ENCODE measurements at regions not wholly inside any gene's neighbourhood (a gene's known extent, or its start where the extent isn't known, plus 50 kb on each side); places are given as distances from the start of the nearest gene placed in this dataset.

DNA sequence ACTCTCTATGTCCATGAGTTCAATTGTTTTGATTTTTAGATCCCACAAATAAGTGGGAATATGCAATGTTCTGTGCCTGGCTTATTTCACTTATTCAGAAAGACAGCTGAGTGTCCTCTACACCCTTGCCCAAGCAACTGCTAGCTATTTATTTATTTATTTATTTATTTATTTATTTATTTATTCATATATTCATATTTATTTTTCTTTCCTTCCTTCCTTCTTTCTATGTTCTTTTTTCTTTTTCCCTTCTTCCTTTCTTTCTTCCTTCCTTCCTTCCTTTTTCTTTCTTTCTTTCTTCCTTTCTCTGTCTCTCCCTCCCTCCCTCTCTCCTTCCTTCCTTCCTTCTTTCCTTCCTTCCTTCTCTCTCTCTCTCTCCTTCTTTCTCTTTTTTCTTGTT is 563.4 kb downstream of the BCL11B start:
- ATAC-seq = no peak
- DNase-seq = no peak
- Mint-ChIP-seq H3K36me3 (ENCODE audit: insufficient read depth) (no peaks in the 10 kb centered on the region), H3K4me1 (ENCODE audit: low read depth) (peaks cover 39% of the 10 kb centered on the region), H3K27me3 (ENCODE audit: low read depth) (no peaks in the 10 kb centered on the region), H3K4me3 (no peak overlapping the region), H3K9me3 (no peaks in the 10 kb centered on the region)

DNA sequence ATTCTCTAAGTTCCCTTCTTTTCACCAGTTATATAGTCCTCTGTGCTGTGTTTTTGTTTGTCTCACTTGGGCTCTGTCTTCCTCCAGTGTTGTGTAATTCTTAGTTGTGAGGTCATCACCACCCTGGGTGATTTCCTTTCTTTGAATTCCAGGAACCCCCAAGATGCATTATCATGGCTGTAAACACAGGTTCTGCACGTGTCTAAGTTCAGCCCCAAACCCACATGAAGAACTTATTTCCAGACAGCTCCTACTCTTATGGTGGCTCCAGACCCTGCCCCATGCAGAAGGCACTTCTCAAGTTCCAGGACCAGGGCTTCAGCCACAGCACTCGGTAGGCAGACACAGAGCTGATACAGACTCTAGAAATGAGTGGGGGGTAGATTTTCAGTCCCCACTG is 560.5 kb downstream of the BCL11B start:
- no peak for DNase-seq
- Mint-ChIP-seq H3K36me3 (ENCODE audit: insufficient read depth) (no peaks in the 10 kb centered on the region), H3K9me3 (no peaks in the 10 kb centered on the region), H3K4me1 (ENCODE audit: low read depth) (peaks cover 19% of the 10 kb centered on the region), H3K4me3 (no peak overlapping the region), H3K27me3 (ENCODE audit: low read depth) (no peaks in the 10 kb centered on the region)
- no peak for ATAC-seq

DNA sequence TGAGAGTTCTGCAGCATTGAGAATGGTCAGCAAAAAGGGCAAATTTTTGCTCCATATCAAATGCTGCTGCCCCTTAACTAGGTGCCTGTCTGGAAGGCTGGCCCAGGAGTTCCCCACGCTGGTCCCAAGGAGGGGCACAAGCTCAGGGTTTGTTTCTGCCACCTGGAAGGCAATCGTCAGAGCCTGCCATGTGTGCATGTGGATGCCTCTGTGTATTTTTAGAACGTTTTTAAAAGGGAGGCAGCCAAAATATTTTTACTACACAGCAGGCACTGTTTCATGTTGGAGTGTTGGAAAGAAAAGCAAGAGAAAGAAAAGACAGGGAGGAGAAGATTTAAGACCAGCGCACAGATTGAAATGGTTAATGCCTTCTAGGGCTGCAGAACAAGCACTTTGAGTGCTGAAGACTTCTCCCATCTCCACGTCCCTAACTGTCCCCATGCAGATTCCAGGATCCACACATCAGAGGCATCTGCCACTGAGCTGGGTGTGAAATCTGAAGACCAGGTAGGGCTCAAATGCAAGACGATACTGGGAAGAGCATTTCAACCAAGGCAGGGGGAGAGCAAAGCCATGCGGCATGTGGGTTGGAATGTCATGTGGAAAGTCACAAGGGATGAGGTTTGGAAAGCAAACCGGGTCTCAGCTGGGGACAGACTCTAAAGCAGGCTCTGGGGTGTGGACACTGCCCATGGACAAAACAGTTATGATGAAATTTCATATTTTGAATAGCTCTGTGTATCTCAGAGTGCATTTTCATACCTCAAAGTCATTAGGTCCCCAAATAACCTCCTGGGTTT is 557.2 kb downstream of the BCL11B start:
- no peak for DNase-seq

DNA sequence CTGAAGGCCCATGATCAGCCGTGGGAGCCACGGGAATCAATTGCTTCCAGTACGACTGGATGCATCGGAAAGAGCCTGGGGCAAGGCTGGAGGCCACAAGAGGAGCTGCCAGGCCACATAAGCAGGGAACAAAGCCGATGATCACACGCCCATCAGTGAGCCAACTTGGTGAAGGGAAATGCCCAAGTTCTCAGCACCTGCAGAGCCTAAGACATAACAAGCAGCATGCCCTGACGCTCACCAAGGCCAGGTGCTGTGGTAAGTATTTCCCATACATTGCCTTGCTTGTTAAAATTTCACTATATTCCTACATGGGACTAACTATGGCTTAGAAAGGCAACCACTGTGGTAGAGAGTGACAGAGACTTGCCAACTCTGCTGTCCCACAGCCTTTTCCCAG is 555.9 kb downstream of the BCL11B start:
- ATAC-seq = no peak

More for the DNA sequence above, 557.2 kb downstream of the BCL11B start:
- Mint-ChIP-seq H3K4me3 (no peak overlapping the region), H3K9me3 (no peaks in the 10 kb centered on the region), H3K4me1 (ENCODE audit: low read depth) (peaks cover 16% of the 10 kb centered on the region), H3K27me3 (ENCODE audit: low read depth) (no peaks in the 10 kb centered on the region), H3K36me3 (ENCODE audit: insufficient read depth) (no peaks in the 10 kb centered on the region)
- ATAC-seq = no peak

DNA sequence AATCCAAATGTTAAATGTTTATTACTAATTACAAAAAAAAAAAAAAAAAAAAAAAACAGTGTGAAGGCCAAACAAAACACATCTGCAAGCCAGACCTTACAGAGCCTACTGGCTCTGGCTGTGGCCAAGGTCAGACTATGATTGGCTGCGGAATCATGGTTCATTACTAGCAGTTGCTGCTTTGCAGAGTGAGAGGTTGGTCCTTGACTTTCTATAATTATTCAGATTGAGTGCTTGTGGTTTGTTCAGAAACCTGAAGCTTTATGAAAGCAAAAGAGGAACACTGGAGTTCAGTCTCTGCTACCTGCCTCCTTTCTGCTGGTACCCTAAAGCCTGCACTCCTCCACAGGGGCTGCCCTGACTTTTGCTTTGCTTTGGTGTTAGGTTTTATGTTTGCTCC is 550.9 kb downstream of the BCL11B start:
- H3K4me1 Mint-ChIP-seq (ENCODE audit: low read depth) = no peaks in the 10 kb centered on the region
- ATAC-seq (no peak), DNase-seq (no peak)
- no peaks in the 10 kb centered on the region for H3K27me3 Mint-ChIP-seq (ENCODE audit: low read depth)
- no peak overlapping the region for H3K4me3 Mint-ChIP-seq
- no peaks in the 10 kb centered on the region for H3K9me3 Mint-ChIP-seq
- no peaks in the 10 kb centered on the region for H3K36me3 Mint-ChIP-seq (ENCODE audit: insufficient read depth)

More for the DNA sequence above, 555.9 kb downstream of the BCL11B start:
- Mint-ChIP-seq H3K4me3 (no peak overlapping the region), H3K9me3 (no peaks in the 10 kb centered on the region), H3K27me3 (ENCODE audit: low read depth) (no peaks in the 10 kb centered on the region), H3K36me3 (ENCODE audit: insufficient read depth) (no peaks in the 10 kb centered on the region), H3K4me1 (ENCODE audit: low read depth) (peaks cover 10% of the 10 kb centered on the region)
- DNase-seq = no peak

DNA sequence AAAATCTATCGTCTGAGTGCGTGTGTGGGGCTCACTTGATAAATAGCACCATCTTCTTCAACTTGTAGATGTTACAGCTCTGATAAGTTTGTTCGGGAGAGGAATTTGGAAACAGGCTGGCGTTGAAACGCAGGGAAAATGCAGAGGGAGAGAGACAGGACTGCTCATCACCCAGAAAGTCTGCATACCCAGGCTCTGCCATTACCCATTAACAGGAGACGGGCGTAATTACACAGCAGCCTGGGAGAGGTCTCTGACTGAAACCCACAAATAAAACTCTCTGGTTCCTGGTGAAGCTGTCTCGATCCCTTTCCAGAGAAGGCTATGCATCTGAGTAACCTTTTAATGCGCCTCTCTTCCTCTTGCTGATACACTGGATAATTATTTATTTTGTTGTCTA is 547.3 kb downstream of the BCL11B start:
- ATAC-seq (no peak), DNase-seq (no peak)
- Mint-ChIP-seq H3K36me3 (ENCODE audit: insufficient read depth) (no peaks in the 10 kb centered on the region), H3K9me3 (no peaks in the 10 kb centered on the region), H3K27me3 (ENCODE audit: low read depth) (no peaks in the 10 kb centered on the region), H3K4me1 (ENCODE audit: low read depth) (no peaks in the 10 kb centered on the region), H3K4me3 (no peak overlapping the region)

DNA sequence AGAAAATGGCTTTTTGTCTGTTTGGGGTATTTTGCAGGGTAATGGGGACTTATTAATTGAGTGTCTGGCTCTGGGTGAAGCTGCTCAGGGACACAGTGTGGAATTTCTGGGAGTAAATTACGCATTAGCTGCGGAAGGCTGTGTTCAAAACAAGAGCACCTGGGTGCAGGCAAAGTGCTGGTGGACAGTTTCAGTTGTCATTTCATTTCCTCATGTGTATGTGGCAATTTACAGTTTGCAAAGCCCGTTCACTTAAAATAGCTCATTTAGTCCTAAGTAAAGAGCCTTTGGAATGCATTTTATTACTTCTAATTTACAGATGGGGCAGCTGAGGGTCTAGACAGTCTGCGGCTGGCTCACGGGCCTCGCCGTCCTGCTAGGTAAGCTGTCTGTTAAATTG is 546.8 kb downstream of the BCL11B start:
- H3K4me1 Mint-ChIP-seq (ENCODE audit: low read depth) = no peaks in the 10 kb centered on the region
- ATAC-seq = no peak
- no peak for DNase-seq
- H3K9me3 Mint-ChIP-seq = no peaks in the 10 kb centered on the region
- no peak overlapping the region for H3K4me3 Mint-ChIP-seq
- H3K27me3 Mint-ChIP-seq (ENCODE audit: low read depth) = no peaks in the 10 kb centered on the region
- no peaks in the 10 kb centered on the region for H3K36me3 Mint-ChIP-seq (ENCODE audit: insufficient read depth)

DNA sequence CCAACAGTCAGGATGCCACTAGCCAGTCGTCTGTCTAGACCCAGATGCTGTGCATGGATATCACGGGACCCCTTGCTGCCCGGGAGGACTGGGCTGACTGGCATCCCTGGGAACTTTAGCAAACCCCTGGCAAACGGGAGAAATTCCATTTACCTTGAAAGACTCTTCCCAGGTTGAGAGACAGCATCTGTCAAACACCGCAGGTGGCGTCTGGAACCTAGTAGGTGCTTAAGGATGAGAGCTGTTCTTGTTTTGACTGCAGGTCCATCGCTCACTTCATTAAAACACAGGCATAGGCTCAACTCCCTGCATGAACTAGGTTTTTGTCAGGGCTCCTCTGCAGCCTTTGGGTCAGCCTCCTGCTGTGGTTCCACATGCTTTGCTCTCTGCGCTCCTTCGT is 546.3 kb downstream of the BCL11B start:
- no peaks in the 10 kb centered on the region for H3K27me3 Mint-ChIP-seq (ENCODE audit: low read depth)
- H3K4me3 Mint-ChIP-seq = no peak overlapping the region
- no peaks in the 10 kb centered on the region for H3K36me3 Mint-ChIP-seq (ENCODE audit: insufficient read depth)
- DNase-seq (no peak), ATAC-seq (no peak)
- no peaks in the 10 kb centered on the region for H3K9me3 Mint-ChIP-seq
- no peaks in the 10 kb centered on the region for H3K4me1 Mint-ChIP-seq (ENCODE audit: low read depth)

DNA sequence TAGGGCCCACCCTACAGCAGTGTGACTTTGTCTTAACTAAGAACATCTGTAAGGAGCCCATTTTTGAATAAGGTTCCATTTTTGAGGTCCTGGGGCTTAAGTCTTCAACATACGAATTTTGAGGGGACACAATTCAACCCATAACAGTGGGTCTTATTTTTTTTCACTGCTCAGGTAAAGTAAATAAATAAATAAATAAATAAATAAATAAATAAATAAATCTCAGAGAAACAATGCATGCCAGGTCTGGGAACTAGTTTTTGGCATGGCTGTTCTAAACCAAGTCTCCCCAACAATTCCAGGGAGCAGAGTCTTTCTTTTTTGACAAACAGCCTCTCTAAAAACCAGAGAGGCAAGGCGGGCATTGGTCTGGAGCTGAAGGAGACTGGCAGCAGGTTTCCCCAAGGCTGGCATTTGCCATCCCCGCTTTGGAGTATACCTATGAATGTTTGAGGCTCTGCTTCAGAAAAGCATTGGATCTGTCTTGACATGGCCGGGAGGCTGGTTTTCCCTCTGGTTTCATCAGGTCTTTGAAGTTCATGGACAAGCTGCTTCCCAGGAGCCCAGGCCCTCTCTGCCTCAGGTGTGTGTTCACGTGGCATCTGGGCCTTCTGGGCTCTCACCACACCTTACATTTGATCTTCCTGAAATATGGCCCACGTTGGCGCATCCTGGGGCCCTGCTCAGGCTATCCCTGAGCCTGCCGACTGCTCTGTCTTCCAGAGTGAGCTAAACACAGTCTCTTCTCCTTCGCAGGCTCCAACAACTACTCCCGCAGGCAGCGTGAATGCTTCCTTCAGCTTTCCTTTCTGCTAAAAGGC is 545.2 kb downstream of the BCL11B start:
- DNase-seq (no peak), ATAC-seq (no peak)
- Mint-ChIP-seq H3K4me3 (no peak overlapping the region), H3K4me1 (ENCODE audit: low read depth) (no peaks in the 10 kb centered on the region), H3K36me3 (ENCODE audit: insufficient read depth) (no peaks in the 10 kb centered on the region), H3K9me3 (no peaks in the 10 kb centered on the region), H3K27me3 (ENCODE audit: low read depth) (no peaks in the 10 kb centered on the region)

DNA sequence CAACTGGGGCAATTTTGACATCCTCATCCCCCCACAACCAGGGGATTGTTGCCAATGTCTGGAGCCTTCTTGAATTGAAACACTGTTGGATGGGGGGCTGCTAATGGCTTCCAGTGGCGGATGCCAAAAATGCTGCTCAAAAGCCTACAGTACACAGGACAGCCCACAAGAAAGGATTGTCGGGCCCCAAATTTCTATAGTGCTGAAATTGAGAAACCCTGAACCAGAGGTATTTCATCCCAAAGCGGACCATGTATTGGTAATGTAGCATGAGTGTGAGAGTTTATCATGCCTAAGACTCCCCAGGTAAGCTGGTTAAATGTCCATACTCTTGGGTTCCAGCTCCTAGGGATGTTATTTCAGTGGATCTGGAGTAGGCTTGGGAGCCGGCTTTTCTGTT is 544.0 kb downstream of the BCL11B start:
- no peaks in the 10 kb centered on the region for H3K4me1 Mint-ChIP-seq (ENCODE audit: low read depth)
- H3K4me3 Mint-ChIP-seq = no peak overlapping the region
- H3K27me3 Mint-ChIP-seq (ENCODE audit: low read depth) = no peaks in the 10 kb centered on the region
- ATAC-seq (no peak), DNase-seq (no peak)
- H3K9me3 Mint-ChIP-seq = no peaks in the 10 kb centered on the region
- no peaks in the 10 kb centered on the region for H3K36me3 Mint-ChIP-seq (ENCODE audit: insufficient read depth)

DNA sequence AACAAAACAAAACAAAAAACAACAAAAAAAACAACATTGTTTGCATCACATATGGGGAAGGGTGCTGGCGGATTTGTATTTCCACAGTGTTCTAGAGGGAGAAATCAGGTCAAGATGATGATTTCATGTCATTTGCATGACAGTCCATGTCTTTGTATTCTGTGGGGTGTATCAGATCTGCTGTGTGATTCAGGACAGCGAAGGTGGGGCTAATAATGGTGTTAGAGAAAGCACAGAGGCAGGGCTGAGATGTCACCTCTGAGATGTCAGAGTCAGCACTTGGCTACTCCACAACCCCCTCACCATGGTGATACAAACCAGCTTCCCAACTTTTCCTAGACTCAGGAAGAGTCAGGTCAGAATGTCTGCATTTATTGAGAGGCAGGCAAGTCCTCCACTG is 543.2 kb downstream of the BCL11B start:
- no peak overlapping the region for H3K4me3 Mint-ChIP-seq
- no peaks in the 10 kb centered on the region for H3K4me1 Mint-ChIP-seq (ENCODE audit: low read depth)
- H3K27me3 Mint-ChIP-seq (ENCODE audit: low read depth) = no peaks in the 10 kb centered on the region
- ATAC-seq = no peak
- no peak for DNase-seq
- no peaks in the 10 kb centered on the region for H3K9me3 Mint-ChIP-seq
- H3K36me3 Mint-ChIP-seq (ENCODE audit: insufficient read depth) = no peaks in the 10 kb centered on the region

DNA sequence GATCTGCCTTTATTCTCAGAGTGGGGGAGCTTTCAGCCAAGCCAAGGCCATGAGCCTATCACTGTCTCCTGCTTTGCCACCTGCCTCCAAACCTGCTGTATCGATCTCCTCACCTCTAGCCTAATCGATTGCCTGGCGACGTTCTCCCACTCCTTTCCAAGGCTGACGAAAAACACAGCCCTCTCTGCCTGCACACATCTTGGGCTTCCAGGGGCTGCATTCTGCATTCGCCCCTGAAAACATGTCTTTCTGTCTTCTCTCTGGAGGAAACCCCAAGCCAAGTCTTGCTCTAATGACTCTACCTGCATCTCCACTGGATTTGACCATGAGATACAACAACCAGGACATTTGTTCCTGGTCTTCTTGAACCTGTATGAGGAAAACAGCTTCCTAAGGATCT is 540.7 kb downstream of the BCL11B start:
- Mint-ChIP-seq H3K4me3 (no peak overlapping the region), H3K36me3 (ENCODE audit: insufficient read depth) (no peaks in the 10 kb centered on the region), H3K4me1 (ENCODE audit: low read depth) (no peaks in the 10 kb centered on the region), H3K9me3 (no peaks in the 10 kb centered on the region), H3K27me3 (ENCODE audit: low read depth) (no peaks in the 10 kb centered on the region)
- ATAC-seq (no peak), DNase-seq (no peak)

DNA sequence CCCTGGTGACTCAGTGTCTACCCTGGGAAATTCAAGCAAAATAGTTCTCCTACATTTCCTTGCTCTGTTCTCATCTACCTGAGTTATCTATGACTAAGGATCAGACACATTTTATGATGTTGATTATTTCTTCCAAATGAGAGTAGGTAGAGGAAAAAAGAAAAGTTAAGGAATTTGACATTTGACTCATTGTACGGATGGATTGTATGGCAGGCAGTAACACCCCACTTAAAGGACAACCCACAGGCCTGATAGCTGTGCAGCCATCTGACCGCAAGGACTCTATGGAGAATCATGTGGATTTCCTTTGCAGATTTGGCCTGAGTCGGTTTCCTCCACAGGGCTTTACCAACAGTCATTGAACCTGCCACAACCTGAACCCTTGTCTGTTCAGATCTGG is 540.3 kb downstream of the BCL11B start:
- DNase-seq = no peak
- ATAC-seq = no peak
- Mint-ChIP-seq H3K27me3 (ENCODE audit: low read depth) (no peaks in the 10 kb centered on the region), H3K4me3 (no peak overlapping the region), H3K9me3 (no peaks in the 10 kb centered on the region), H3K4me1 (ENCODE audit: low read depth) (no peaks in the 10 kb centered on the region), H3K36me3 (ENCODE audit: insufficient read depth) (no peaks in the 10 kb centered on the region)

DNA sequence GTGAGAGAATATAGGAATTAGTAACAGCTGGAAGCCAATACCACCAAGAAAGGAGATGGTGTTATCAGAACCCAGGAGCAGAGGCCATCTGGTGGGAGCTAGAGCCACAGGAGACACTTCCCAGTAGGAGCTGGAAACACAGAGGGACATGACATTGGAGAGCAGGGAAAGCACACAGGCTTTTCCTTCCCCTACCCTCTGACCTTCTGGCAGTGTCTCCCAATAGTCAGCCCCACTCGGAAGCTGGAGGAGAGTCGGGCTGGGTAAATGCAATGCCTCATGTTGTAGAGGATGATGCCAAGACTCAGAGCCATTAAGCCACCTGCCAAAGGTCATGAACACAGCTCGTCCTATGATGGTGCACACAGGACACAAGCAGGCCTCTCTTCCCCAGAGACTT is 538.5 kb downstream of the BCL11B start:
- no peaks in the 10 kb centered on the region for H3K4me1 Mint-ChIP-seq (ENCODE audit: low read depth)
- no peak for ATAC-seq
- no peaks in the 10 kb centered on the region for H3K27me3 Mint-ChIP-seq (ENCODE audit: low read depth)
- H3K4me3 Mint-ChIP-seq = no peak overlapping the region
- H3K36me3 Mint-ChIP-seq (ENCODE audit: insufficient read depth) = no peaks in the 10 kb centered on the region
- no peak for DNase-seq
- H3K9me3 Mint-ChIP-seq = no peaks in the 10 kb centered on the region

DNA sequence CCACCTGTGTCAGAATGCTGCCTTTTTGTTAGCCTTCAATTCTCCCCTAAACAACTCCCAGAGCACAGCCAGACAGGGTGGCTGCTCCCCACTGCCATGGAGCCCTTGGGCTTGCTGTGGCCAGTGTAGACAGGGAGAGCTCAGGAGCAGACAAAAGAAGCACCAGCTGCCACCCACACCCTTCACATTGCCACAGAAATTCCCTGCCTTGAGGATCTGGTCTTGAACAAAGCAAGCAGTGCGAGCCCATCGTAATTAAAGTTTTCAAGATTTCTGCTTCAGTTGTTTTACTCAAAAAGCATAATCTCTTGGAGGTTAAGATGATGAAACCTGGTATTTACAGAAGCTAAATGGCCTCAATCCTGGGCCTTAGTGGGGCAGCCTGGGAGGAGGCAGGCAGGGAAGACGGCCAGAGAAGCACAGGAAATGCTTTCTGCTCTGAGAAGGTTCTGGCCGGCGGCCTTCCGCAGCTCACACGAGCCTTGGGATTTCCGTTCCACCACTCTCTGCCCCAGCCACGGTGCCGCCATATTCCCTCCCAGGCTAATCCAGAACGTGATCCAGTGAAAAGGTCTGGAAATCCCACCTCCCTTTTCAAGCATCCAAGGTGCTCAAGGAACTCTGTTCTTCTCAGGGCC is 535.2 kb downstream of the BCL11B start:
- no peak for DNase-seq
- Mint-ChIP-seq H3K4me1 (ENCODE audit: low read depth) (no peaks in the 10 kb centered on the region), H3K4me3 (no peak overlapping the region), H3K36me3 (ENCODE audit: insufficient read depth) (no peaks in the 10 kb centered on the region), H3K27me3 (ENCODE audit: low read depth) (no peaks in the 10 kb centered on the region), H3K9me3 (no peaks in the 10 kb centered on the region)
- no peak for ATAC-seq
